K562 (cell line): ENCODE measurements at regions not wholly inside any gene's neighbourhood (a gene's known extent, or its start where the extent isn't known, plus 50 kb on each side); places are given as distances from the start of the nearest gene placed in this dataset.

ENCODE experiments used
- ATAC-seq: fragments of 200-7000 bp; cut with Tn5 transposase; 3 replicates; pipeline ENCODE4 v1.9.1; 2020; ENCODE audit warnings: moderate library complexity
- BruUV-seq: library from RNA; stranded (reverse); fragments of 400-500 nt; replicated peaks from 2 replicates; lab custom pipeline; 2021; lab: Mats Ljungman, UMichigan
- CTCF ChIA-PET: fragments of 300-600 bp; formaldehyde crosslinking; extraction: SDS; loops from one replicate; lab custom pipeline; 2021; ENCODE audit warnings: low intra/inter-chr PET ratio; lab: Yijun Ruan, JAX
- POLR2A ChIA-PET: fragments of 300-600, 350-650 bp; sonication (Branson Sonifier 250); formaldehyde crosslinking; extraction: SDS; loops from one replicate; lab custom pipeline; 2021; ENCODE audit warnings: antibody characterized with exemption, inconsistent platforms; lab: Yijun Ruan, JAX
- DNase-seq, 4 experiments: peaks; one replicate each; pipeline versions ENCODE4 v3.0.0 to v3.0.0-alpha.2; 2011 to 2018; ENCODE audit warnings: low spot score in 3 of 4, mixed read lengths in 3 of 4; ENCODE audit errors: extremely low read depth in 1 of 4
- FAIRE-seq: peaks from 2 replicates; lab custom pipeline; 2011; peaks lifted over from hg19 to GRCh38; lab: Jason Lieb, UNC
- H2AFZ ChIP-seq: 2 replicates; pipeline ENCODE4 v1.6.0; 2011; ENCODE audit warnings: low read depth, low read length, control low read depth, inconsistent platforms
- H3K27ac ChIP-seq: fragments of 200-600 bp; 3 replicates; pipeline ENCODE4 v1.8.0; 2011; ENCODE audit warnings: low read depth, mild to moderate bottlenecking, control low read depth, inconsistent platforms, low read length, moderate library complexity, mixed read lengths; ENCODE audit errors: extremely low read depth
- H3K27me3 ChIP-seq, 2 experiments: fragments of 300-600 bp in 1 of 2; 2 replicates in 1 of 2; 3 replicates in 1 of 2; pipeline versions ENCODE4 v1.6.0 to v1.8.0; 2011; ENCODE audit warnings: inconsistent platforms in 2 of 2, low read length in 2 of 2, mild to moderate bottlenecking in 1 of 2, mixed read lengths in 1 of 2, moderate library complexity in 1 of 2; ENCODE audit not compliant: control insufficient read depth in 2 of 2, insufficient read depth in 2 of 2
- H3K36me3 ChIP-seq: fragments of 300-600 bp; 3 replicates; pipeline ENCODE4 v1.8.0; 2011; ENCODE audit warnings: mild to moderate bottlenecking, low read length, inconsistent platforms; ENCODE audit not compliant: control insufficient read depth, insufficient read depth
- H3K4me1 ChIP-seq, 2 experiments: fragments of 200-600 bp in 1 of 2; replicated peaks in 1 of 2; 2 replicates in 1 of 2; 3 replicates in 1 of 2; pipeline versions ENCODE4 v1.5.1 to v1.8.0; 2011; ENCODE audit warnings: inconsistent platforms in 2 of 2, low read length in 2 of 2, mild to moderate bottlenecking in 1 of 2, mixed read lengths in 1 of 2, moderate library complexity in 1 of 2; ENCODE audit not compliant: control insufficient read depth in 2 of 2, insufficient read depth in 2 of 2
- H3K4me2 ChIP-seq: 2 replicates; pipeline ENCODE4 v1.6.1; 2011; ENCODE audit warnings: low read length, control low read depth, inconsistent platforms, mixed read lengths; ENCODE audit not compliant: insufficient read depth
- H3K4me3 ChIP-seq: fragments of 200-600 bp; sonication (generic), shearing (Covaris generic); 2 replicates; pipeline ENCODE4 v1.5.1; 2016; ENCODE audit warnings: control low read depth, inconsistent platforms
- H3K79me2 ChIP-seq: fragments of 200-600 bp; 3 replicates; pipeline ENCODE4 v1.8.0; 2011; ENCODE audit warnings: low read length, inconsistent platforms; ENCODE audit not compliant: control insufficient read depth, insufficient read depth
- H3K9ac ChIP-seq, 2 experiments: 2 replicates each; pipeline versions ENCODE4 v1.6.0 to v1.6.1; 2011; ENCODE audit warnings: low read depth in 2 of 2, low read length in 2 of 2, control low read depth in 1 of 2, inconsistent platforms in 1 of 2, mild to moderate bottlenecking in 1 of 2, mixed read lengths in 1 of 2; ENCODE audit not compliant: insufficient read depth in 1 of 2
- H3K9me1 ChIP-seq: one replicate; pipeline ENCODE4 v1.6.0; 2011; ENCODE audit warnings: inconsistent platforms, mild to moderate bottlenecking, low read length, moderate library complexity; ENCODE audit not compliant: control insufficient read depth, insufficient read depth
- H3K9me3 ChIP-seq: replicated peaks from 2 replicates; pipeline ENCODE4 v1.5.1; 2011; ENCODE audit warnings: low read depth, low read length, inconsistent platforms; ENCODE audit not compliant: control insufficient read depth, insufficient read depth
- H4K20me1 ChIP-seq: replicated peaks from 2 replicates; pipeline ENCODE4 v1.6.1; 2011; ENCODE audit warnings: low read length, inconsistent platforms, mixed read lengths; ENCODE audit not compliant: control insufficient read depth, insufficient read depth
- E2F8 ChIP-seq: fragments of 450-650 bp; IDR thresholded peaks from 2 replicates; pipeline ENCODE4 v1.7.1; 2018; ENCODE audit warnings: mild to moderate bottlenecking, low read depth; ENCODE audit not compliant: partially characterized antibody
- FOXA3 ChIP-seq, 2 experiments: fragments of 450-650 bp in 1 of 2; sonication (generic) in 1 of 2; formaldehyde crosslinking; IDR thresholded peaks in 1 of 2; conservative IDR thresholded peaks in 1 of 2; 2 replicates each; pipeline versions ENCODE4 v1.4.0 to v1.8.0; 2020 to 2022; ENCODE audit warnings: mild to moderate bottlenecking in 2 of 2, missing genetic modification reagents in 1 of 2
- MYNN ChIP-seq, 2 experiments: sonication (generic); formaldehyde crosslinking in 1 of 2; IDR thresholded peaks; 2 replicates each; pipeline versions ENCODE4 v1.5.0 to v1.6.1; 2016 to 2020; ENCODE audit warnings: antibody characterized with exemption in 1 of 2, missing genetic modification reagents in 1 of 2
- NFATC3 ChIP-seq: fragments of 450-650 bp; IDR thresholded peaks from 2 replicates; pipeline ENCODE4 v1.6.1; 2017; ENCODE audit warnings: mild to moderate bottlenecking
- ZNF224 ChIP-seq: sonication (generic); formaldehyde crosslinking; IDR thresholded peaks from 2 replicates; pipeline ENCODE4 v1.8.0; 2022; ENCODE audit warnings: mild to moderate bottlenecking, missing genetic modification reagents
- ZNF518B ChIP-seq: fragments of 250-450 bp; sonication (Bioruptor Pico); IDR thresholded peaks from 2 replicates; pipeline ENCODE4 v1.5.0; 2021; ENCODE audit warnings: mild to moderate bottlenecking, moderate library complexity
- ZNF668 ChIP-seq: fragments of 250-450 bp; sonication (Bioruptor Pico); IDR thresholded peaks from 2 replicates; pipeline ENCODE4 v1.8.0; 2022; ENCODE audit warnings: mild to moderate bottlenecking, inconsistent platforms
- ZNF717 ChIP-seq: fragments of 250-450 bp; sonication (Bioruptor Pico); IDR thresholded peaks from 2 replicates; pipeline ENCODE4 v1.5.0; 2021
- WGBS: fragments of 100-300 bp; shearing (Covaris generic); methylation state at CpG from one replicate; pipeline ENCODE4 v1.1.6; 2016; ENCODE audit warnings: low coverage, mixed read lengths; ENCODE audit not compliant: insufficient coverage; ENCODE audit errors: missing lambda C conversion rate; 5-methylcytosine and 5-hydroxymethylcytosine counted together
- in situ Hi-C: fragments of 300-500 bp; cut with MboI; formaldehyde crosslinking; loops from 4 replicates; pipeline ENCODE4 v1.15.0; 2018; ENCODE audit warnings: inconsistent platforms, mixed read lengths
- intact Hi-C: fragments of 100-400 bp; cut with micrococcal nuclease; formaldehyde crosslinking; loops from 2 replicates; pipeline ENCODE4 v1.14.2; 2022

- H3K9me1 ChIP-seq = no peaks in the 10 kb centered on the region
- H2AFZ ChIP-seq = no peak overlapping the region
- no peak overlapping the region for H3K27ac ChIP-seq
- intact Hi-C loops = no loop called here
- DNase-seq (no peak), ATAC-seq (no peak), FAIRE-seq (no peak)
- no peak overlapping the region for H3K4me3 ChIP-seq
- no peak overlapping the region for H3K9ac ChIP-seq
- H4K20me1 ChIP-seq = no peaks in the 10 kb centered on the region
- no peak overlapping the region for H3K4me2 ChIP-seq
- BruUV-seq = no TSS peak
- CTCF ChIA-PET = no interaction called here
- H3K79me2 ChIP-seq = no peaks in the 10 kb centered on the region
- H3K4me1 ChIP-seq = peaks cover 0 to 6% of the 10 kb centered on the region in 2 experiments; a peak in 1 of 5 replicates
- H3K9me3 ChIP-seq = no peaks in the 10 kb centered on the region
- peaks cover 19 to 49% of the 10 kb centered on the region in 2 experiments; a peak in 3 of 5 replicates for H3K27me3 ChIP-seq
- H3K36me3 ChIP-seq = no peaks in the 10 kb centered on the region
- in situ Hi-C loops = no loop called here
- POLR2A ChIA-PET = no interaction called here
- WGBS = 0% methylated on average over 3 of the region's 3 CpGs
- TF ChIP-seq MYNN (IDR thresholded peaks at IDR 0.05) (no peak), MYNN (CRISPR knock-in tag; IDR thresholded peaks at IDR 0.05) (no peak), ZNF668 (no peak), E2F8 (no peak), ZNF518B (CRISPR knock-in tag) (no peak), NFATC3 (no peak), FOXA3 (CRISPR knock-in tag; conservative IDR thresholded peaks at IDR 0.05 in 1 of 2, IDR thresholded peaks at IDR 0.05 in 1 of 2) (no peak), ZNF224 (CRISPR knock-in tag) (no peak), ZNF717 (CRISPR knock-in tag) (no peak)
Measured at GRCh38 chr15:88740356-88740755, 62.9 kb upstream of the ACAN start.
